HG02759 (cell line): ENCODE measurements at regions not wholly inside any gene's neighbourhood (a gene's known extent, or its start where the extent isn't known, plus 50 kb on each side); places are given as distances from the start of the nearest gene placed in this dataset.

Experiments used
- ATAC-seq: cut with Tn5 transposase; IDR thresholded peaks from one replicate; pipeline ENCODE4 v1.9.1; 2021; ENCODE audit warnings: mild to moderate bottlenecking, moderate library complexity; ENCODE audit not compliant: unreplicated experiment

- ATAC-seq, result no peak
These were observed 50.4 kb upstream of the ARX start for GRCh38 chrX:25066131-25066530.
